Peyer's patch (tissue), 4 donors: ENCODE measurements at regions not wholly inside any gene's neighbourhood (a gene's known extent, or its start where the extent isn't known, plus 50 kb on each side); places are given as distances from the start of the nearest gene placed in this dataset.

Source experiments
- DNase-seq, 3 donors: peaks; one replicate each; pipeline ENCODE4 v3.0.0-alpha.2; 2017 to 2019
- H3K27ac ChIP-seq, 4 donors: fragments of 200-600 bp; sonication (generic); one replicate each; pipeline ENCODE4 v1.5.1; 2016 to 2019
- H3K27me3 ChIP-seq, 2 donors: fragments of 200-600 bp; sonication (generic); one replicate each; pipeline ENCODE4 v1.5.1; 2019
- H3K36me3 ChIP-seq, 3 donors: fragments of 200-600 bp; sonication (generic); one replicate each; pipeline ENCODE4 v1.5.1; 2016 to 2019
- H3K4me1 ChIP-seq, 4 donors: fragments of 200-600 bp; sonication (generic); one replicate each; pipeline ENCODE4 v1.5.1; 2016 to 2019
- H3K4me3 ChIP-seq, 4 donors: fragments of 200-600 bp; sonication (generic); 1 replicate in 3 of 4; 2 replicates in 1 of 4; pipeline ENCODE4 v1.5.1; 2016 to 2019; ENCODE audit warnings: mild to moderate bottlenecking in 1 of 4
- H3K9me3 ChIP-seq, 4 donors: fragments of 200-600 bp; sonication (generic); one replicate each; pipeline ENCODE4 v1.5.1; 2016 to 2019; ENCODE audit warnings: mild to moderate bottlenecking in 1 of 4
- CTCF ChIP-seq, 6 experiments: fragments of 450-650 bp in 4 of 6; fragments of 200-600 bp in 2 of 6; sonication (generic) in 1 of 6; IDR thresholded peaks; one replicate each; pipeline ENCODE4 v1.5.1; 2017 to 2019; ENCODE audit warnings: antibody characterized with exemption in 6 of 6, mild to moderate bottlenecking in 3 of 6, moderate library complexity in 1 of 6
- POLR2A ChIP-seq, 2 donors: fragments of 450-650 bp; IDR thresholded peaks; one replicate each; pipeline ENCODE4 v1.5.1; 2017; ENCODE audit warnings: antibody characterized with exemption in 2 of 2, mild to moderate bottlenecking in 2 of 2, moderate library complexity in 2 of 2

GRCh38 chr3:28680050-28680449 is 331.4 kb upstream of the AZI2 start:
- Histone ChIP-seq H3K4me1 (no peaks in the 10 kb centered on the region), H3K36me3 (no peaks in the 10 kb centered on the region), H3K27me3 (no peaks in the 10 kb centered on the region), H3K4me3 (no peak overlapping the region), H3K9me3 (no peaks in the 10 kb centered on the region), H3K27ac (no peak overlapping the region)
- DNase-seq, result no peak
- TF ChIP-seq CTCF (IDR thresholded peaks at IDR 0.05), result no peak
- no peak for TF ChIP-seq POLR2A (IDR thresholded peaks at IDR 0.05)

GRCh38 chr3:28682121-28682520 is 333.5 kb upstream of the AZI2 start:
- DNase-seq, result no peak
- Histone ChIP-seq H3K27ac (no peak overlapping the region), H3K4me1 (no peaks in the 10 kb centered on the region), H3K4me3 (no peak overlapping the region), H3K27me3 (no peaks in the 10 kb centered on the region), H3K36me3 (no peaks in the 10 kb centered on the region), H3K9me3 (no peaks in the 10 kb centered on the region)
- TF ChIP-seq POLR2A (IDR thresholded peaks at IDR 0.05) (no peak), CTCF (IDR thresholded peaks at IDR 0.05) (no peak)

DNA sequence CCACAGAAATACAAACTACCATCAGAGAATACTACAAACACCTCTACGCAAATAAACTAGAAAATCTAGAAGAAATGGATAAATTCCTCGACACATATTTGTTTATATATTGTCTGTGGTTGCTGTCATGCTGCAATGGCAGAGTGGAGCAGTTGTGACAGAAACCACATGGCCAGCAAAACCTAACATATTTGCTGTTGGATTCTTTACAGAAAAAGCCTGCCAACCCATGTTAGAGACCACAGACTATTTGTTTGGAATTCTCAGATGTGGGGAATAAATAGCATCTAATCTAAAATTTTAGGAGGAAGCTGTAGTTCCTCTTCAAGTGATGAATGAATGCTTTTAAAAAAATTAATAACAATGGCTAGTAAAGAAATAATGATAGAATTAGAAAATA is 341.6 kb upstream of the AZI2 start:
- Histone ChIP-seq H3K27me3 (no peaks in the 10 kb centered on the region), H3K4me3 (no peak overlapping the region), H3K4me1 (no peaks in the 10 kb centered on the region), H3K27ac (no peak overlapping the region), H3K36me3 (no peaks in the 10 kb centered on the region), H3K9me3 (no peaks in the 10 kb centered on the region)
- DNase-seq, result no peak
- no peak for TF ChIP-seq CTCF (IDR thresholded peaks at IDR 0.05)
- TF ChIP-seq POLR2A (IDR thresholded peaks at IDR 0.05), result no peak

GRCh38 chr3:28698706-28699105 is 350.1 kb upstream of the AZI2 start:
- H3K36me3 ChIP-seq, result no peaks in the 10 kb centered on the region
- H3K4me1 ChIP-seq, result no peaks in the 10 kb centered on the region
- no peak for DNase-seq
- H3K4me3 ChIP-seq, result no peak overlapping the region
- H3K27ac ChIP-seq, result no peak overlapping the region
- TF ChIP-seq CTCF (IDR thresholded peaks at IDR 0.05) (no peak), POLR2A (IDR thresholded peaks at IDR 0.05) (no peak)
- no peaks in the 10 kb centered on the region for H3K27me3 ChIP-seq
- no peaks in the 10 kb centered on the region for H3K9me3 ChIP-seq

DNA sequence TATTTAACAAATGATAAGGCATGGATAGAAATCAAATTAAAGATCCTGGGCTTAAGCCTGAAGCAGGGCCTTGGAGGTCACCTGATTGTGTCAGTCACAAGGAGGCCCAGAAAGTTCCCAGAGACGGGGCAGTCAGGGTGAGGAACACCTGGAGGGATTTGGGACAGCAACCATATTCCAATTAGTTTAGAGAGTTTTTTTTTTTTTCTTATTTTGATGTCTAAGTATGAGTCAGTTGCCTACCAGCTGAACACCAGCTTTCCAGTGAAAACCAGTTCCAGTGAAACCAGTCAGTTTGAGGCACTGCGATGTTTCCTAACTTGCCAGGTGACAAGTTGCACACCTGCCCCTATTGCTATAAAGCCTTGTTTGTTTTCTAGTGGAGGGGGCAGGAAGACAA is 350.7 kb upstream of the AZI2 start:
- Histone ChIP-seq H3K27ac (no peak overlapping the region), H3K4me3 (no peak overlapping the region), H3K27me3 (no peaks in the 10 kb centered on the region), H3K36me3 (no peaks in the 10 kb centered on the region), H3K9me3 (no peaks in the 10 kb centered on the region), H3K4me1 (no peaks in the 10 kb centered on the region)
- no peak for DNase-seq
- no peak for TF ChIP-seq CTCF (IDR thresholded peaks at IDR 0.05)
- TF ChIP-seq POLR2A (IDR thresholded peaks at IDR 0.05), result no peak

DNA sequence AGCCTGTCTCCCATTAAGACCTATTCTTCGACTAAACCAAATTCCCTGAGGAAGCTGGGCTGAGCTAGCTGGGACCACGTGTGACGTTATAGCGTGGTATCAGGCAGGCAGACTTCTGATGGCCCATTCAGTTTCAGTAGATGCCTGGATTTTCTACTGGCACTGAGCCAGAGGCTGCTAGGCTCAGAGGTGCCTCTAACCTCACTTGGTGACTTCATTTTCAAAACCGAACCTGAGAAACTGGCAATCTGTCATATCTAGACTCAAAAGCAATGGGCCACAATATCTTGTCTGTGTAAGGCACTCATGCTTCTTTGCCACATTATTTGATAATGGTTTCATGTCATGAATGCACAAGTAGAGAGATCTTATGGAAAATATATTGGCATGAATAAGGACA is 352.1 kb upstream of the AZI2 start:
- Histone ChIP-seq H3K27me3 (no peaks in the 10 kb centered on the region), H3K4me1 (no peaks in the 10 kb centered on the region), H3K4me3 (no peak overlapping the region), H3K36me3 (no peaks in the 10 kb centered on the region), H3K27ac (no peak overlapping the region), H3K9me3 (no peaks in the 10 kb centered on the region)
- TF ChIP-seq POLR2A (IDR thresholded peaks at IDR 0.05), result no peak
- no peak for TF ChIP-seq CTCF (IDR thresholded peaks at IDR 0.05)
- no peak for DNase-seq
